HepG2 (cell line): ENCODE measurements at regions not wholly inside any gene's neighbourhood (a gene's known extent, or its start where the extent isn't known, plus 50 kb on each side); places are given as distances from the start of the nearest gene placed in this dataset.
A peak's percentile ranks its signal among the peaks of the same experiment; 100 is the strongest.

Experiments used
- CSRNP1 ChIP-seq: sonication (generic); formaldehyde crosslinking; IDR thresholded peaks from 2 replicates; pipeline ENCODE4 v1.8.1; 2023; ENCODE audit warnings: mild to moderate bottlenecking, missing genetic modification reagents
- DNMT3B ChIP-seq: conservative IDR thresholded peaks from 2 replicates; pipeline ENCODE4 v1.6.1; 2016; ENCODE audit warnings: missing biosample characterization, control low read depth
- EP300 ChIP-seq, 3 experiments: sonication (generic) in 1 of 3; formaldehyde crosslinking in 1 of 3; IDR thresholded peaks; 2 replicates each; pipeline versions ENCODE4 v1.5.1 to v1.6.1; 2011 to 2020; ENCODE audit warnings: low read depth in 2 of 3, low read length in 2 of 3, borderline replicate concordance in 1 of 3, improper control_type of control experiment in 1 of 3, mild to moderate bottlenecking in 1 of 3, missing genetic modification reagents in 1 of 3, moderate library complexity in 1 of 3
- FOXA3 ChIP-seq: IDR thresholded peaks from 2 replicates; pipeline ENCODE4 v1.6.1; 2016; ENCODE audit warnings: missing genetic modification reagents, missing compliant biosample characterization
- HNRNPH1 ChIP-seq: fragments of 200-400 bp; formaldehyde crosslinking; optimal IDR thresholded peaks from 2 replicates; pipeline ENCODE3; 2017; ENCODE audit warnings: mild to moderate bottlenecking, low read depth, low read length
- MED13 ChIP-seq: sonication (generic); formaldehyde crosslinking; IDR thresholded peaks from 2 replicates; pipeline ENCODE4 v1.5.0; 2020; ENCODE audit warnings: missing genetic modification reagents
- NR2F1 ChIP-seq, 2 experiments: fragments of 450-650 bp in 1 of 2; formaldehyde crosslinking in 1 of 2; IDR thresholded peaks; 2 replicates each; pipeline versions ENCODE4 v1.5.0 to v1.6.1; 2016 to 2020; ENCODE audit warnings: mild to moderate bottlenecking in 1 of 2, missing compliant biosample characterization in 1 of 2, missing genetic modification reagents in 1 of 2, moderate library complexity in 1 of 2
- REPIN1 ChIP-seq: sonication (generic); formaldehyde crosslinking; IDR thresholded peaks from 2 replicates; pipeline ENCODE4 v1.8.0; 2022; ENCODE audit warnings: missing genetic modification reagents, low read depth, mild to moderate bottlenecking, borderline replicate concordance
- SAFB2 ChIP-seq: sonication (generic); formaldehyde crosslinking; IDR thresholded peaks from 2 replicates; pipeline ENCODE4 v1.5.1; 2020; ENCODE audit warnings: missing genetic modification reagents, low read depth, mild to moderate bottlenecking, borderline replicate concordance
- SOX5 ChIP-seq: IDR thresholded peaks from 2 replicates; pipeline ENCODE4 v1.6.1; 2016; ENCODE audit warnings: borderline replicate concordance
- SUZ12 ChIP-seq: fragments of 150-350 bp; IDR thresholded peaks from 2 replicates; pipeline ENCODE4 v1.6.1; 2014; ENCODE audit warnings: low read depth, low read length
- XBP1 ChIP-seq: sonication (generic); formaldehyde crosslinking; IDR thresholded peaks from 2 replicates; pipeline ENCODE4 v1.5.0; 2020; ENCODE audit warnings: missing genetic modification reagents
- YEATS4 ChIP-seq: sonication (generic); formaldehyde crosslinking; IDR thresholded peaks from 2 replicates; pipeline ENCODE4 v1.4.0; 2020; ENCODE audit warnings: missing genetic modification reagents, borderline replicate concordance
- ZFYVE20 ChIP-seq: sonication (generic); formaldehyde crosslinking; IDR thresholded peaks from 2 replicates; pipeline ENCODE4 v1.8.0; 2023; ENCODE audit warnings: low read depth, mild to moderate bottlenecking, moderate library complexity, missing genetic modification reagents, borderline replicate concordance
- ZNF142 ChIP-seq: sonication (generic); formaldehyde crosslinking; IDR thresholded peaks from 2 replicates; pipeline ENCODE4 v1.4.0; 2020; ENCODE audit warnings: missing genetic modification reagents
- ZNF234 ChIP-seq: sonication (generic); formaldehyde crosslinking; conservative IDR thresholded peaks from 2 replicates; pipeline ENCODE4 v1.5.1; 2020; ENCODE audit warnings: mild to moderate bottlenecking, missing genetic modification reagents
- ZNF7 ChIP-seq: IDR thresholded peaks from 2 replicates; pipeline ENCODE4 v1.6.1; 2016; ENCODE audit warnings: missing biosample characterization, missing genetic modification reagents
- TF ChIP-seq, protein P1 (sequence below): IDR thresholded peaks from 2 replicates; pipeline ENCODE4 v1.6.1; 2012; ENCODE audit warnings: inconsistent platforms
- TF ChIP-seq, protein P2 (sequence below): sonication (generic); formaldehyde crosslinking; IDR thresholded peaks from 2 replicates; pipeline ENCODE4 v1.5.1; 2020; ENCODE audit warnings: missing genetic modification reagents, mild to moderate bottlenecking, borderline replicate concordance

GRCh38 chr2:100742277-100743254, 77.4 kb upstream of the NPAS2 start (continued):
- TF ChIP-seq SUZ12 = no peak
- TF ChIP-seq YEATS4 = peak; percentile 22; the same call in 1 of the 2 replicates
- TF ChIP-seq SOX5 (CRISPR knock-in tag) = peak; percentile 78; the same call in 1 of the 2 replicates
- TF ChIP-seq, protein P1, sequence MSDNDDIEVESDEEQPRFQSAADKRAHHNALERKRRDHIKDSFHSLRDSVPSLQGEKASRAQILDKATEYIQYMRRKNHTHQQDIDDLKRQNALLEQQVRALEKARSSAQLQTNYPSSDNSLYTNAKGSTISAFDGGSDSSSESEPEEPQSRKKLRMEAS = no peak
- no peak for TF ChIP-seq ZNF7
- no peak for TF ChIP-seq ZFYVE20 (CRISPR knock-in tag)
- no peak for TF ChIP-seq SAFB2 (CRISPR knock-in tag)
- peak; percentile 40 for TF ChIP-seq FOXA3 (CRISPR knock-in tag)
- TF ChIP-seq REPIN1 (CRISPR knock-in tag) = no peak
- TF ChIP-seq EP300 (IDR thresholded peaks at IDR 0.05; ENCODE audit: low read depth in 2 of 2, low read length in 2 of 2) = peak in 1 of 2 experiments; percentile 38; a peak in 1 of 4 replicates
- no peak for TF ChIP-seq EP300 (CRISPR knock-in tag; IDR thresholded peaks at IDR 0.05; ENCODE audit: borderline replicate concordance)
- TF ChIP-seq XBP1 (CRISPR knock-in tag) = no peak
- TF ChIP-seq CSRNP1 = 0 out of 2 replicates have a peak, but pooled peaks have one; percentile 27
- TF ChIP-seq, protein P2, sequence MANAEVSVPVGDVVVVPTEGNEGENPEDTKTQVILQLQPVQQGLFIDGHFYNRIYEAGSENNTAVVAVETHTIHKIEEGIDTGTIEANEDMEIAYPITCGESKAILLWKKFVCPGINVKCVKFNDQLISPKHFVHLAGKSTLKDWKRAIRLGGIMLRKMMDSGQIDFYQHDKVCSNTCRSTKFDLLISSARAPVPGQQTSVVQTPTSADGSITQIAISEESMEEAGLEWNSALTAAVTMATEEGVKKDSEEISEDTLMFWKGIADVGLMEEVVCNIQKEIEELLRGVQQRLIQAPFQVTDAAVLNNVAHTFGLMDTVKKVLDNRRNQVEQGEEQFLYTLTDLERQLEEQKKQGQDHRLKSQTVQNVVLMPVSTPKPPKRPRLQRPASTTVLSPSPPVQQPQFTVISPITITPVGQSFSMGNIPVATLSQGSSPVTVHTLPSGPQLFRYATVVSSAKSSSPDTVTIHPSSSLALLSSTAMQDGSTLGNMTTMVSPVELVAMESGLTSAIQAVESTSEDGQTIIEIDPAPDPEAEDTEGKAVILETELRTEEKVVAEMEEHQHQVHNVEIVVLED = no peak; the same call in 1 of the 2 replicates
- TF ChIP-seq NR2F1 (CRISPR knock-in tag; IDR thresholded peaks at IDR 0.05) = no peak
- TF ChIP-seq DNMT3B (CRISPR knock-in tag) = no peak
- no peak for TF ChIP-seq HNRNPH1
- TF ChIP-seq ZNF234 = no peak
- no peak for TF ChIP-seq ZNF142
- no peak for TF ChIP-seq MED13
